ENCODE measurements at regions not wholly inside any gene's neighbourhood (a gene's known extent, or its start where the extent isn't known, plus 50 kb on each side); places are given as distances from the start of the nearest gene placed in this dataset.

- no peak overlapping the region for H3K27ac Mint-ChIP-seq
- TF ChIP-seq CTCF (conservative IDR thresholded peaks at IDR 0.05): no peak
- no peak overlapping the region for H3K4me3 Mint-ChIP-seq
- no peak for DNase-seq (ENCODE audit: extremely low spot score, unreplicated experiment)
- no peaks in the 10 kb centered on the region for H3K9me3 Mint-ChIP-seq
- no peaks in the 10 kb centered on the region for H3K4me1 Mint-ChIP-seq (ENCODE audit: unreplicated experiment)
- H3K36me3 Mint-ChIP-seq: no peaks in the 10 kb centered on the region
- peaks cover 34% of the 10 kb centered on the region for H3K27me3 Mint-ChIP-seq
These were observed 221.9 kb downstream of the SREK1 start for GRCh38 chr5:66365981-66366380.

- no peaks in the 10 kb centered on the region for H3K36me3 Mint-ChIP-seq
- peaks cover 43% of the 10 kb centered on the region for H3K27me3 Mint-ChIP-seq
- DNase-seq (ENCODE audit: extremely low spot score, unreplicated experiment): no peak
- H3K4me3 Mint-ChIP-seq: no peak overlapping the region
- H3K9me3 Mint-ChIP-seq: no peaks in the 10 kb centered on the region
- H3K4me1 Mint-ChIP-seq (ENCODE audit: unreplicated experiment): no peaks in the 10 kb centered on the region
- H3K27ac Mint-ChIP-seq: no peak overlapping the region
- no peak for TF ChIP-seq CTCF (conservative IDR thresholded peaks at IDR 0.05)
These were observed 223.9 kb downstream of the SREK1 start for GRCh38 chr5:66367814-66368541.

- Mint-ChIP-seq H3K27ac (no peak overlapping the region), H3K4me3 (no peak overlapping the region), H3K9me3 (no peaks in the 10 kb centered on the region), H3K4me1 (ENCODE audit: unreplicated experiment) (no peaks in the 10 kb centered on the region), H3K36me3 (no peaks in the 10 kb centered on the region), H3K27me3 (peaks cover 41% of the 10 kb centered on the region)
- DNase-seq (ENCODE audit: extremely low spot score, unreplicated experiment): no peak
- TF ChIP-seq CTCF (conservative IDR thresholded peaks at IDR 0.05): no peak
These were observed 224.7 kb downstream of the SREK1 start for GRCh38 chr5:66368811-66369210.

GRCh38 chr5:66377747-66378146 lies 218.4 kb upstream of the MAST4 start:
- DNase-seq (ENCODE audit: extremely low spot score, unreplicated experiment): no peak
- no peaks in the 10 kb centered on the region for H3K9me3 Mint-ChIP-seq
- H3K27me3 Mint-ChIP-seq: peaks cover 4% of the 10 kb centered on the region
- no peak for TF ChIP-seq CTCF (conservative IDR thresholded peaks at IDR 0.05)
- H3K4me1 Mint-ChIP-seq (ENCODE audit: unreplicated experiment): no peaks in the 10 kb centered on the region
- H3K36me3 Mint-ChIP-seq: no peaks in the 10 kb centered on the region
- H3K27ac Mint-ChIP-seq: no peak overlapping the region
- no peak overlapping the region for H3K4me3 Mint-ChIP-seq

- TF ChIP-seq CTCF (conservative IDR thresholded peaks at IDR 0.05): no peak
- no peak overlapping the region for H3K27ac Mint-ChIP-seq
These were observed 217.8 kb upstream of the MAST4 start for GRCh38 chr5:66378407-66378806.

More at GRCh38 chr5:66378407-66378806, 217.8 kb upstream of the MAST4 start:
- Mint-ChIP-seq H3K4me1 (ENCODE audit: unreplicated experiment) (no peaks in the 10 kb centered on the region), H3K27me3 (peaks cover 4% of the 10 kb centered on the region), H3K9me3 (no peaks in the 10 kb centered on the region), H3K4me3 (no peak overlapping the region), H3K36me3 (no peaks in the 10 kb centered on the region)
- no peak for DNase-seq (ENCODE audit: extremely low spot score, unreplicated experiment)
